Erythroblast (primary cell): ENCODE measurements at regions not wholly inside any gene's neighbourhood (a gene's known extent, or its start where the extent isn't known, plus 50 kb on each side); places are given as distances from the start of the nearest gene placed in this dataset.

Source experiments
- GATA1 ChIP-seq: IDR thresholded peaks from 2 replicates; pipeline ENCODE4 v1.6.1; 2011; ENCODE audit warnings: low read depth, mild to moderate bottlenecking, control low read depth, low read length, moderate library complexity
- POLR2A ChIP-seq: IDR thresholded peaks from 2 replicates; pipeline ENCODE4 v1.6.1; 2011; ENCODE audit warnings: mild to moderate bottlenecking, low read length

DNA sequence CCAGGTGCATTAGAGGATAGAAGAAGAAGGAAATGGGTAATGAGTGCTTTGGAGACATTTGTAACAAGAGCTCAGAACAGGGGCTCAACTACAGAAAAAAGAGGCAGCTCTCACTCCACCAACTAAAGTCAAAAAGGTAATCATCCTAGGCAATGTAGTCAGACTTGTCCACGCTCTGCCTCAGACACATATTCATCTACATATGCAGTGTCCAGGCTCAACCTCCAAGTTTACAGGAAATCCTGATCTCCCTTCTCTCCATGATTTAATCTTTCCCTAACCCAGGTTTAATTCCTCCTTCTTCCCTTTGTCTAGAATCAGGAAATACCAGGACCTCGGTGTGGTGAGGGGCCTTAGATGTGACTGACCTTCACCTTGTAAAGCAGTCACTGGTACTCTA, 65.7 kb upstream of the SELENOP start:
- TF ChIP-seq POLR2A = no peak
- TF ChIP-seq GATA1 = no peak
